OCI-LY7 (cell line): ENCODE measurements at regions not wholly inside any gene's neighbourhood (a gene's known extent, or its start where the extent isn't known, plus 50 kb on each side); places are given as distances from the start of the nearest gene placed in this dataset.

Experiments used
- CTCF ChIP-seq: fragments of 200-600 bp; sonication (generic); conservative IDR thresholded peaks from 2 replicates; pipeline ENCODE4 v1.5.1; 2014; ENCODE audit warnings: mild to moderate bottlenecking, antibody characterized with exemption, low read length, moderate library complexity, mixed read lengths
- EZH2phosphoT487 ChIP-seq: fragments of 200-600 bp; sonication (generic); IDR thresholded peaks from 2 replicates; pipeline ENCODE4 v1.6.1; 2018; ENCODE audit warnings: low read depth, borderline replicate concordance, mild to moderate bottlenecking, mixed run types, antibody characterized with exemption, low read length, moderate library complexity, mixed read lengths

DNA sequence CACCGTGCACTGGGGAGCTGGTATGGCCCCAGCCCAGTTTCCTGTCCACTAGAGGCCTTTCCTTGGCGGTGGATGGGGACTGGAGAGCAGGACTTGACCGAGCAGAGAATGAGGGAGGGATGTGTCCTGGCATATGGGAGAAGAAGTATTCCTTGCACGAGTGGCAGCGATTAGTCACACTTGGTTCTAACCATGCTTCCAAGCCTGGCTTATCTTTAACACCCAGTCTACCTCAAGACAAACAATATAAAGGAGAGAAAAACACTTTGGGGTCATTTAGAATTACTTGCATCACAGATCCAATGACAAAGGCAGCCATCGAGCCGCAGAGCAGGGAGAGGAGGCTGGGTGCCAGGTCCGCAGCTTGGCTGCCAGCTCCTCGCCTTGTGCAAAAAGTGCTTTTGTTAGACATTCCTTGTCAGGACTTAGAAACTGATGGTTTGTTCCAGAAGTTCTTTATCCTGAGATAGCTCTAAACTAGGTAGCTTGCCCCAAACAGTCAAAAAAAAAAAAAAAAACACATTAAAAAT is 214.9 kb upstream of the GMDS start:
- TF ChIP-seq CTCF (no peak), EZH2phosphoT487 (no peak)
